Pulmonary artery endothelial cell (primary cell): ENCODE measurements at regions not wholly inside any gene's neighbourhood (a gene's known extent, or its start where the extent isn't known, plus 50 kb on each side); places are given as distances from the start of the nearest gene placed in this dataset.
A peak's percentile ranks its signal among the peaks of the same experiment; 100 is the strongest.

ENCODE experiments used
- DNase-seq: peaks from one replicate; pipeline ENCODE4 v3.0.0-alpha.2; 2011; ENCODE audit warnings: low read depth, low spot score

GRCh38 chr14:65794674-65795279 is 382.2 kb downstream of the FUT8 start:
- no peak for DNase-seq

GRCh38 chr14:65798216-65798615 is 385.7 kb downstream of the FUT8 start:
- no peak for DNase-seq

- no peak for DNase-seq
These were observed 388.2 kb downstream of the FUT8 start for GRCh38 chr14:65800694-65801093.

GRCh38 chr14:65802196-65802595 is 389.7 kb downstream of the FUT8 start:
- DNase-seq = no peak

- no peak for DNase-seq
These were observed 391.4 kb downstream of the FUT8 start for GRCh38 chr14:65803885-65804284.

GRCh38 chr14:65804439-65805112 is 392.0 kb downstream of the FUT8 start:
- no peak for DNase-seq

GRCh38 chr14:65805113-65805473 is 392.6 kb downstream of the FUT8 start:
- DNase-seq = no peak

- no peak for DNase-seq
These were observed 395.9 kb downstream of the FUT8 start for GRCh38 chr14:65808390-65808789.

- peak; percentile 19 for DNase-seq
These were observed 397.8 kb downstream of the FUT8 start for GRCh38 chr14:65810322-65810721.

GRCh38 chr14:65813760-65814384 is 401.3 kb downstream of the FUT8 start:
- no peak for DNase-seq

- no peak for DNase-seq
These were observed 402.6 kb downstream of the FUT8 start for GRCh38 chr14:65815127-65815526.

- DNase-seq = no peak
These were observed 404.5 kb downstream of the FUT8 start for GRCh38 chr14:65817011-65817410.

GRCh38 chr14:65819569-65819968 is 407.0 kb downstream of the FUT8 start:
- no peak for DNase-seq

GRCh38 chr14:65821224-65821753 is 408.8 kb downstream of the FUT8 start:
- no peak for DNase-seq

- peak; percentile 44 for DNase-seq
These were observed 411.9 kb downstream of the FUT8 start for GRCh38 chr14:65824285-65824977.

- DNase-seq = no peak
These were observed 412.4 kb downstream of the FUT8 start for GRCh38 chr14:65824978-65825299.

- DNase-seq = no peak
These were observed 414.4 kb downstream of the FUT8 start for GRCh38 chr14:65826946-65827345.

GRCh38 chr14:65827520-65827919 is 415.0 kb downstream of the FUT8 start:
- no peak for DNase-seq

- no peak for DNase-seq
These were observed 415.9 kb downstream of the FUT8 start for GRCh38 chr14:65828396-65828795.

- DNase-seq = no peak
These were observed 420.1 kb downstream of the FUT8 start for GRCh38 chr14:65832431-65833266.

- no peak for DNase-seq
These were observed 420.8 kb downstream of the FUT8 start for GRCh38 chr14:65833267-65833880.
